ENCODE measurements at regions not wholly inside any gene's neighbourhood (a gene's known extent, or its start where the extent isn't known, plus 50 kb on each side); places are given as distances from the start of the nearest gene placed in this dataset.

- TF ChIP-seq CTCF (optimal IDR thresholded peaks at IDR 0.05 in 1 of 3, IDR thresholded peaks at IDR 0.05 in 1 of 3, conservative IDR thresholded peaks at IDR 0.05 in 1 of 3; ENCODE audit: extremely low read depth in 1 of 3, insufficient read depth in 2 of 3, low read length in 3 of 3): no peak
- TF ChIP-seq EZH2 (IDR thresholded peaks at IDR 0.05; ENCODE audit: low read length): no peak
Measured at GRCh38 chr10:53432035-53432434, 659.5 kb upstream of the MBL2 start.
